ENCODE measurements at regions not wholly inside any gene's neighbourhood (a gene's known extent, or its start where the extent isn't known, plus 50 kb on each side); places are given as distances from the start of the nearest gene placed in this dataset.

DNA sequence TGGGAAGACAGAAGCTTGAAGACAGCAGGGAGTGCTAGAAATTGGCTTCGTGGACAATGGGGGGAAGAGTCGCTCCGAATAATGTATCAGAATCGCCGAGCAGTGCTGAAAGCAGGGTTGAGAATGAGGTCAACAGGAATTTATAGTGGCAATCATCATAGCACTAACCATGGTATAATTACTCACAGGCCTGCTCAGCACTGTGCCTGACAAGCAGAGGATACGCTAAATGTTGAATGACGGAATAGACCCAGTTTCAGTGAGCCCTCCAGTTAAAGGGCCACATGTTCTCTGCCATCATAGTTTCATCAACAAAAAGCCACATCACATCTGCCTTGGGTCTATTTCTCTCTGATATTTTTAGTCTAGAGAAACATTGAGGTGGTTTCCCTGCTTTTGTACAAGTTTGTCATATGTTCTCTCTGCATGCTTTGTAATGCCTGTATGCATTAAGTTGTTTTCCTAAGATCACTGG lies 130.3 kb upstream of the EGLN3 start:
- TF ChIP-seq, protein P1, sequence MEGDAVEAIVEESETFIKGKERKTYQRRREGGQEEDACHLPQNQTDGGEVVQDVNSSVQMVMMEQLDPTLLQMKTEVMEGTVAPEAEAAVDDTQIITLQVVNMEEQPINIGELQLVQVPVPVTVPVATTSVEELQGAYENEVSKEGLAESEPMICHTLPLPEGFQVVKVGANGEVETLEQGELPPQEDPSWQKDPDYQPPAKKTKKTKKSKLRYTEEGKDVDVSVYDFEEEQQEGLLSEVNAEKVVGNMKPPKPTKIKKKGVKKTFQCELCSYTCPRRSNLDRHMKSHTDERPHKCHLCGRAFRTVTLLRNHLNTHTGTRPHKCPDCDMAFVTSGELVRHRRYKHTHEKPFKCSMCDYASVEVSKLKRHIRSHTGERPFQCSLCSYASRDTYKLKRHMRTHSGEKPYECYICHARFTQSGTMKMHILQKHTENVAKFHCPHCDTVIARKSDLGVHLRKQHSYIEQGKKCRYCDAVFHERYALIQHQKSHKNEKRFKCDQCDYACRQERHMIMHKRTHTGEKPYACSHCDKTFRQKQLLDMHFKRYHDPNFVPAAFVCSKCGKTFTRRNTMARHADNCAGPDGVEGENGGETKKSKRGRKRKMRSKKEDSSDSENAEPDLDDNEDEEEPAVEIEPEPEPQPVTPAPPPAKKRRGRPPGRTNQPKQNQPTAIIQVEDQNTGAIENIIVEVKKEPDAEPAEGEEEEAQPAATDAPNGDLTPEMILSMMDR (IDR thresholded peaks at IDR 0.05), result no peak
- TF ChIP-seq EZH2 (IDR thresholded peaks at IDR 0.05) (no peak), EZH2phosphoT487 (IDR thresholded peaks at IDR 0.05) (no peak)
